Brain microvascular endothelial cell (primary cell): ENCODE measurements at regions not wholly inside any gene's neighbourhood (a gene's known extent, or its start where the extent isn't known, plus 50 kb on each side); places are given as distances from the start of the nearest gene placed in this dataset.

ENCODE experiments used
- DNase-seq: peaks from one replicate; pipeline ENCODE4 v3.0.0-alpha.2; 2020
- H3K27ac ChIP-seq: fragments of 250-450 bp; sonication (Bioruptor Pico); 2 replicates; pipeline ENCODE4 v1.5.1; 2020; ENCODE audit warnings: mild to moderate bottlenecking, moderate library complexity
- H3K27me3 ChIP-seq: fragments of 250-450 bp; sonication (Bioruptor Pico); replicated peaks from 2 replicates; pipeline ENCODE4 v1.5.1; 2020; ENCODE audit warnings: mild to moderate bottlenecking
- H3K36me3 ChIP-seq: fragments of 250-450 bp; sonication (Bioruptor Pico); replicated peaks from 2 replicates; pipeline ENCODE4 v1.5.1; 2020; ENCODE audit warnings: mild to moderate bottlenecking
- H3K4me3 ChIP-seq: 2 replicates; pipeline ENCODE4 v1.5.1; 2011; ENCODE audit warnings: low read depth, mild to moderate bottlenecking, control low read depth, low read length, moderate library complexity
- in situ Hi-C: cut with HindIII; loops from 2 replicates; pipeline ENCODE4 v1.10.0; 2017; ENCODE audit warnings: low sequenced_read_pairs, low pct_ligation_motif_present
- TF ChIP-seq, protein P1 (sequence below): IDR thresholded peaks from 2 replicates; pipeline ENCODE4 v1.5.1; 2011; ENCODE audit warnings: low read depth, mild to moderate bottlenecking, moderate library complexity, low read length, control low read depth, inconsistent platforms; ENCODE audit errors: missing control alignments

GRCh38 chr16:76796978-76797377 lies 394.0 kb upstream of the MON1B start:
- in situ Hi-C loops: no loop called here
- DNase-seq: no peak
- H3K36me3 ChIP-seq: no peaks in the 10 kb centered on the region
- H3K4me3 ChIP-seq: no peak overlapping the region
- no peak overlapping the region for H3K27ac ChIP-seq
- H3K27me3 ChIP-seq: no peaks in the 10 kb centered on the region
- TF ChIP-seq, protein P1, sequence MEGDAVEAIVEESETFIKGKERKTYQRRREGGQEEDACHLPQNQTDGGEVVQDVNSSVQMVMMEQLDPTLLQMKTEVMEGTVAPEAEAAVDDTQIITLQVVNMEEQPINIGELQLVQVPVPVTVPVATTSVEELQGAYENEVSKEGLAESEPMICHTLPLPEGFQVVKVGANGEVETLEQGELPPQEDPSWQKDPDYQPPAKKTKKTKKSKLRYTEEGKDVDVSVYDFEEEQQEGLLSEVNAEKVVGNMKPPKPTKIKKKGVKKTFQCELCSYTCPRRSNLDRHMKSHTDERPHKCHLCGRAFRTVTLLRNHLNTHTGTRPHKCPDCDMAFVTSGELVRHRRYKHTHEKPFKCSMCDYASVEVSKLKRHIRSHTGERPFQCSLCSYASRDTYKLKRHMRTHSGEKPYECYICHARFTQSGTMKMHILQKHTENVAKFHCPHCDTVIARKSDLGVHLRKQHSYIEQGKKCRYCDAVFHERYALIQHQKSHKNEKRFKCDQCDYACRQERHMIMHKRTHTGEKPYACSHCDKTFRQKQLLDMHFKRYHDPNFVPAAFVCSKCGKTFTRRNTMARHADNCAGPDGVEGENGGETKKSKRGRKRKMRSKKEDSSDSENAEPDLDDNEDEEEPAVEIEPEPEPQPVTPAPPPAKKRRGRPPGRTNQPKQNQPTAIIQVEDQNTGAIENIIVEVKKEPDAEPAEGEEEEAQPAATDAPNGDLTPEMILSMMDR: no peak

DNA sequence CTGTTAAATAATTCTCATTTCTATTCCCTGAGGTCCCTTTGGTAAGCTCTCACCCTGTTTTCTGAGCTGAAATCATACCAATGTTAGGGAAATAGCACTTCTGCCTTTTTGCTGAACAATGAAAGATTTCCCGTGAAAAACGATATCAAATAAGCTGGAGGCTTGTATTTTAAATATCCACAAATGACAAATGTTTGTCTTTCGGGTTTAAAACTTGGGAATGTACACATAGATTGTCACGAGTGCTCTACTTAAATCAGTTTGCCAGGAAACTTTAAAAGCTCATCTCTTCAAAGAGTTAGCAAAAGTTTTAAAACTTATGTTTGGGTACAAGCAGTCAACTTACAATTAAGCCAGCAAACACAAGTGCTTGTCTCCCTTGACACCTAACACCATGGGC lies 393.5 kb upstream of the MON1B start:
- in situ Hi-C loops: no loop called here
- TF ChIP-seq, protein P1: no peak
- DNase-seq: no peak
- H3K36me3 ChIP-seq: no peaks in the 10 kb centered on the region
- no peak overlapping the region for H3K27ac ChIP-seq
- no peaks in the 10 kb centered on the region for H3K27me3 ChIP-seq
- H3K4me3 ChIP-seq: no peak overlapping the region

GRCh38 chr16:76800196-76800595 lies 390.8 kb upstream of the MON1B start:
- TF ChIP-seq, protein P1: no peak
- H3K27ac ChIP-seq: no peak overlapping the region
- H3K4me3 ChIP-seq: no peak overlapping the region
- no peaks in the 10 kb centered on the region for H3K27me3 ChIP-seq
- no peaks in the 10 kb centered on the region for H3K36me3 ChIP-seq
- in situ Hi-C loops: no loop called here
- DNase-seq: no peak

DNA sequence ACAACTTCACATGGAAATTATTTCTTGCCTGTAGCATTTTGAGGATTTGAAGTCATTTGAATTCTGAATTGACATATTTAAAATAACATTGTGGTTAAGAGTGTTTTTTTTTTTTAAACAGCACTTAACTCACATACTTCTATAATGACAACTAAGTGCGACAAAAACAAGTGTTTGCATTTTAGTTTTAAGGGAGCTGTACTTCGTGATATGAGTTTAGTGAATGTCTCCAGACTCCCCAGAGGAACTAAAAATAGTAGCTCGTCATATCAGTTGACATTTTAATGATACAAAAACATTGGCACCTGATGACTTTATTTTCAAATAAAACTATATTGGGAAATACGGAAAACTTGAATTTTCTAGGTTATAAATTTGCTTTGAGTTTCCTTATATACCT lies 389.6 kb upstream of the MON1B start:
- no peak for DNase-seq
- H3K36me3 ChIP-seq: no peaks in the 10 kb centered on the region
- H3K27me3 ChIP-seq: no peaks in the 10 kb centered on the region
- TF ChIP-seq, protein P1: no peak
- in situ Hi-C loops: no loop called here
- H3K27ac ChIP-seq: no peak overlapping the region
- H3K4me3 ChIP-seq: no peak overlapping the region

DNA sequence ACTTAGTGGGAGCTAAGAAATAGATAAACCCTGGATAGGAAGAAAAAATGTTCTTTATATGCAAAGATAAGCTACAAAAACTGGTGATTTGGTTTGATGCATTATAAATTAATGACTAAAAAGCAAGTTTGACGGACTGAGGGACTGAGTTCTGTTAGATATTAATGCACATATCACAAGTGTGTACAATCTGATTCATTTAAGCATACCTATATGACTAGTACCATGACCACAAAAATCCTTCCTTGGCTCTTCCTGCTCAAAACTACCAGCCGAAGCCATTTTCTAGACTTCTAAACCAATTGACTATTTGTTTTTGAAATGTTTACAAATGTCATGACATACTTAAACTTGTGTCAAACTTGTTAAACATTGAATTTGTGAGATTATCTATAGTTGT lies 374.5 kb upstream of the MON1B start:
- no peak overlapping the region for H3K4me3 ChIP-seq
- H3K27ac ChIP-seq: no peak overlapping the region
- no peak for DNase-seq
- no peaks in the 10 kb centered on the region for H3K36me3 ChIP-seq
- H3K27me3 ChIP-seq: no peaks in the 10 kb centered on the region
- in situ Hi-C loops: no loop called here
- TF ChIP-seq, protein P1: no peak

- Histone ChIP-seq H3K27me3 (no peaks in the 10 kb centered on the region), H3K27ac (no peak overlapping the region), H3K36me3 (no peaks in the 10 kb centered on the region), H3K4me3 (no peak overlapping the region)
- no peak for DNase-seq
- TF ChIP-seq, protein P1: no peak
- in situ Hi-C loops: no loop called here
These were observed 372.3 kb upstream of the MON1B start for GRCh38 chr16:76818606-76819181.
